Dermis blood vessel endothelial cell (primary cell): ENCODE measurements at regions not wholly inside any gene's neighbourhood (a gene's known extent, or its start where the extent isn't known, plus 50 kb on each side); places are given as distances from the start of the nearest gene placed in this dataset.
"Not testable (repeated sequence)": the region's sequence is repeated elsewhere in the genome, so short reads cannot be mapped to it uniquely, and the experiment has no call there.

Experiments
- DNase-seq: peaks from one replicate; pipeline ENCODE4 v3.0.0; 2010

DNA sequence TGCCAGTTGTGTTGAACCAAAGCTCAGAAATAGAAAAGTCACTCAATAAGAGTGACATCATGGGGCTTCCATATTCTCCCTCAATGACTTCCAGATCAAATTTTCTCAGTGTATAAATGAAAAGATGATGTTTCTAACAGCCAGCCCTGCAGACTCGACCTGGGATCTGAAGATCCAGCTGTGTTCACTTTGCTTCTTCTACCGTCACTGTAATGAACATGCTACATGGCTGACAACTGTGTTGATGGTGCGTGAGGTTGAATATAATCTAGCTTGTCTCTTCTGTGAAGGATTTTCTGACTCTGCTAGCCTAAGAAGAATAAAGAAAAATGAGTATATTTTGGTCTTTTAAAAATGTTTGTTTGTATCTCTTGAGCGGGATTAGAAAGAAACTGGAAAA, 577.8 kb downstream of the ETNK1 start:
- no peak for DNase-seq

DNA sequence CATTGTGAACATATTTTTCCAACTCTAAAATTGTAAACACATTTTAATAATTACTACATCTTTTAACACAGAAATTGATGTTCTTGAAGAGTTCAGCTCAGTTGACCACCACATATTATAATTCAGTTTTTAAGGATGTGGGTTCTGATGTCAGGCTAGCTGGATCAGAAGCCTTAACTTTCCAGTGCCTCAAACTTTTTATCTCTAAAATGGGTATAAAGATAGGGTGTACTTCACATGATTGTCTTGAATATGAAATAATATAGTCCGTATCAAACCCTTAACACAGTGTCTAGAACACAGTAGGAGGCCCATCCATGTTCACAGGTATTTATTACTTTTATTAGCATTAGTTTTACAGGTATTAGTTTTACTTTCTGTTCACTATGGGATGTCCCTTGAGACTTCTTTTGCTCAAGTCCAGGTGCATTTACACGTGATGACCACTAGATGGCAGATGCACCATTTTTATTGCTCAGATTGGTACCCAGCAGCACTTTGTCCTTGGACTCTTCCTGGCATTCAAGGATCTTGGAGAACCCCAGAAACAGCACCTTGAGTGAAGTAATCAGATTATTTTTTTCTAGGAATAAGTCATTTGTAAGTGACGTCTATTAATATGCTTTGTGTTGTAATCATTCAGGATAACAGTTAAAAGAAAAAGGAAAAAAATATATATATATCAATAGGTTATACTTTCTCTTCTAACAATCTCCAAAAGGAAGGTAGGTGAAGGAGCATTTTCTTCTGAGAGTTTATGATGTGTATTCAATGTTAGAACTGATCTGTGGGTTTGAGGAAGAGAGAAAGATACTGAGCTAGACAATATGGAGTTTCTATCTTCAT, 580.2 kb downstream of the ETNK1 start:
- peak; percentile 77 for DNase-seq

DNA sequence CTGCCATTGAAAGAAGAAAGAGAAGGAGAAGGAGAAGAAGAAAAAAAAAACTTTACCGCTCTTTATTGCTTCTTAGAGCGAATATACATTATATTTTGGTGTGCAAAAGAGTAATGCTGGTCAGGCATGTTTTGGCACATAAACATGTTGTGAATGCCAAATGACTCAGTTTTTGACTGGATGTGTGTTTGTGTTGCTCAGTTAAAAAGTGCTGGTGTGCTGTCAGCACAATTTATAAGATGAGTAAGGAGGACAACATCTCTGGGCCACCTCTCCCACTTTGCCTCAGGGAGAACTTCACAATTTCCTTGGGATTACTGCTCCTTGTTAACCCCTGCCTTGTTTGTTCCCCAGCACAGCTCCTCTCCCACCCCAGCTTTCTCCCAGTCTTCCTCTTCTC, 584.8 kb downstream of the ETNK1 start:
- no peak for DNase-seq

- DNase-seq: no peak
Measured at GRCh38 chr12:23210573-23210972, 585.6 kb downstream of the ETNK1 start.

DNA sequence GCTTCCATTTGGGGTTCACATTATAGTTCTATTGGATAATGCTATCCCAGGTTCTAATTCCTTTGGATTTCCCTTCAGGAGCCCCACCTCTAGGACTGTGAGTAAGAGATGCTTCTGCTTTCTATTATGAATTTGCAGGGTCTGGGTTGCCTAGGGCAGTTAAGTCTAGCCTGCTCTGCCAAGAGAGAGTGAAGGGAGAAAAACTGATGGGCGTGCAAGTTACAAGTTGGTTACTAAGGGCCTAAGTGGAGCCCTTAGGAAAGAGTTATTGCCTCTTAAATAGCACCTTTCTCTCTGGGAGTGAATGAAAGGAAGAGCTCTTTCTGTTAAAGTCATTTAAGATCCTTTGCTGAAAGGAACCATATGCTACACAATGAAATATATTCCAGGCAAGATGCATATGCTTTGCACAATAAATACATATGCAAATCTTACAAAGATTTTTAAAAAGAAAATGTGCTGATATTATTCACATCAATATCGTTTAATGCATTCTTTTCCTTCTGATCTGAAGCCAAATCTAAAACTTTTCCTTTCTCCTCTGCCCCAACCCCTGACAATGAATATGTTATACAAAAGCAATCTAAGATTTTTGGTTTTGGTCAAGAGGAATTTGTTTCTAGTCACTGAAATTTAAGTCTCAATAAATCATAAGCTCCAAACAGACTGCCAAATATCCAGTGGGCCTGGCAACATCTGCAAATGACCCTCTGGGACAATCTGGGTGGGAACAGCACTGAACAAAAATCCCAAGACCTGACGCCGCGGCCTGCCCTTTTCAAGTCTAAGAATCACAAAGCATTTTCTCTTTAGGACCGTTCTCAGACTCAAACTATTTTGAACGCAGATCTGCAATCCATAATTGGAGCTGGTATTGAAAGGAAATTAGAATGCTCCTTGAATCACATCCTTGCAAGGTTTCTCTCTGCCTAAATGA, 586.7 kb downstream of the ETNK1 start:
- DNase-seq: no peak

DNA sequence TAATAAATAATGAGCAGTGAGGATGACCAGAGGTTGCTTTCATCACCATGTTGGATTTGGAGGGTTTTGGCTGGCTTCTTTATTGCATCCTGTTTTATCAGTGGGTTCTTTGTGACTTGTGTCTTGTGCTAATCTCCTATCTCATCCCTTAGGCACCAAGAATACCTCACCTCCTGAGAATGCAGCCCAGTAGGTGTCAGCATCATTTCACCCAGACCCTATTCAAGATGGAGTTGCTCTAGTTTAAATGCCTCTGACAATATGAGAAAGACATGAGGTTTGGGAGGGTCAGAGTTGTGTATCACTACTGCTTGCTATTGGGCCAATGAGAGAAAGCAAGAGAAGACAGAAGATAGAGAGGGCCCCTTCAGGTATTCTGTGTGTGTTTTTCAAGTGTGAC, 592.2 kb downstream of the ETNK1 start:
- DNase-seq: no peak

GRCh38 chr12:23217667-23218066, 592.7 kb downstream of the ETNK1 start:
- DNase-seq: no peak

DNA sequence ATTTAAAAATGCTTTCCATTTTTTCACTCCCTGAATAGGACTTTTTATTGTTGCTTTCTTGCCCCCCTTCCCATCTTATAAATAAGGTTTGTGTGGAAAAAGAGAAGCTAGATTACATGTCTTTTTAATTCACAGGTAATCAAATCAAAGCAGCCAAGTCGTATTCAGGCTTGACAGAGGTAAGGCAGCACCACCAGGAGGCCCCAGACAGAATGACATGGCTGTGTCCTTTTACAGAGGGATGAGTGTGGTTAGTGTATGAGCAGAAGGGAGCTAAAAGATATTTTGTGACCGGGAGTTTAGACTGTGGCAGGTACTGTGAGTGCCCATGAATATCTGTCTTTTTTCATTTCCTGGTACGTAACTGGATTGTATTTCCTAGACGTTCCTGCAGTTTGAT, 596.1 kb downstream of the ETNK1 start:
- DNase-seq: no peak

DNA sequence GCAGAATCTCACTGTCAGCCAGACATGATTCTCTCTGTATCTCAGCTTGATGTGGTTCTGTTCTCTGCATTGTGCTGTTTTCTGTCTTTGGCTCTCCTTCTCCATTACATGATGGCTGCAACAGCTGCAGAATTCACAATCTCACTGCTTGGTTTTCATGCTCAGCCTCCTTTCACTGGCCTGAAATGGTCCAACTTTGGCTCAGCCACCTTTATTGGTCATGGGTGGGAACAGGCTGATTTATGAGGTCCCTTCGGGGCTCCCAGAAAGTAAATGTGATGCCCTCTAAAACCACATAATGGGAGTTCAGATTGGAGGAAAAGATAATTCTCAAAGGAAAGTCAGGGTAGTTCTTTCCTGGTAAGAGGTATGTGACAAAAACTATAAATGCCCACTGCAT, 597.0 kb downstream of the ETNK1 start:
- DNase-seq: no peak

- DNase-seq: no peak
Measured at GRCh38 chr12:23222801-23223200, 597.8 kb downstream of the ETNK1 start.

- DNase-seq: no peak
Measured at GRCh38 chr12:23228101-23228500, 603.1 kb downstream of the ETNK1 start.

- no peak for DNase-seq
Measured at GRCh38 chr12:23230899-23231298, 605.9 kb downstream of the ETNK1 start.

DNA sequence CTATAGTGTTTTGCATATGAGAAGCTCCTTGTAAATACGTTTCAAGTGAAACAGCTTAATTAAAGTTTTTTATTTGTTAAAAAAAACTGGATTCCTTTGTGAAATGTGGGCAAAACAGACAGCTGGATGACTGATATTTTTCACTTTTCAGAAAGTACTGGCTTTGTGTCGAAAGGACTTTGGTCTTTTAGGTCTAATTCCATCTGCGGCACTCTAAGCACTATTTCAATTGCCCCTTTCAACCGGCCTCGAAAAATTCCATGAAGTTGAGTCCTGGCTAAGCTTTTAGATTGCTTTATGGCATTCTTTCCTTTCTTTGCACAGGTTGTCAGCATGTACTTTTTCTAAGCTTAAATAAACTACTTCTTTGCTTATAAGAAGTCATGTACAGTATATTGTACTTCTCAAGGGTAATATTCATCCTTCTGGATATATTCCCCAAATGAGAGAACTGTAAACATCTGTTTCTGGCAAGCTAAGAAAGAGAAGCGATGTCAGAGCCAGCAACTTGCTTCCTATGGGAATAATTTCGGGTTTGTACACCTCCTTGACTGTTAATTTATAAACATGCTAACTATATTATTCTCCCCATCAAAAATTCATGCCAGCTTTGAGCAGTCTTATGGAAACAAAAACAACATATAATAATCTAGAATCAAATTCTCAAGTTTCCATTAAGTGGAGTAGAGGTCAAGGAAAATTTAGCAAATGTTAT, 611.3 kb downstream of the ETNK1 start:
- no peak for DNase-seq

DNA sequence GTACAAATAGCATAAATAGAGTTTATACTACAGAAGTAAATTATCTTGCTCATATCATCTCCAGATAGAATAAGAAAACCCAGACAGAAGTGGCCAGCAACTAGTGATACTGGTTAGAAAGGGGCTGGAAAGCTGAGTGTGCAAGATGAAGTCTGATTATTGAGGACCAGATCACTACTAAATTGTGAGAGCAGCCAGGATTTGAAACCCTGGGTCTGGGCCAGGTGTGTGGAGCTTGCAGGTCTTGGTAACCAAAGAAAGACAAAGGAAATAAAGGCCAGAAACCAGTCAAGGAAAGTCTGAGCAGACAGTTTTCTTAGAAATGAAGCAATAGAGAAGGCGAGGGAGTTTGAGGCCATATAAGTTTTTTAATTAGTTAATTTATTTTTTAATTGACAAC, 611.8 kb downstream of the ETNK1 start:
- no peak for DNase-seq

- DNase-seq: no peak
Measured at GRCh38 chr12:23238190-23238589, 613.2 kb downstream of the ETNK1 start.

DNA sequence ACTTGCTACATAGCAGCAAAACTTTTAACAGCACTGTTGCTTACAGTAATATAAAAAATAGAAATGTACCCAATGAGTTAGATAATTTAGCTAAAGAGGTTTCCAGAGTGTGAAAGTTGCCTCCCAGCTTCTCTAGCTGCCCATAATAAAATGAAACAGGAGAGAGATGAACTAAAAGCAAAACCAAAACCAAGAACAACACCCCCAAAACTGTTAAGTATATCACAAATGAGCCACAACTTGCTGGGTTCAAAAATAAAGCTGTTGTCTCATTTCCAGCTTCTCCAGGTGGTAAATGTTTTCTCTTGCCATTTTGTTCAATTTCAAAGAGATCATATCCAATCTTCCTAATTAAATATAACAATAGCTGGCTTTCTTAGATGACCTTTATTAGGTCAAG, 614.0 kb downstream of the ETNK1 start:
- DNase-seq: no peak

GRCh38 chr12:23245186-23245585, 620.2 kb downstream of the ETNK1 start:
- DNase-seq: no peak

DNA sequence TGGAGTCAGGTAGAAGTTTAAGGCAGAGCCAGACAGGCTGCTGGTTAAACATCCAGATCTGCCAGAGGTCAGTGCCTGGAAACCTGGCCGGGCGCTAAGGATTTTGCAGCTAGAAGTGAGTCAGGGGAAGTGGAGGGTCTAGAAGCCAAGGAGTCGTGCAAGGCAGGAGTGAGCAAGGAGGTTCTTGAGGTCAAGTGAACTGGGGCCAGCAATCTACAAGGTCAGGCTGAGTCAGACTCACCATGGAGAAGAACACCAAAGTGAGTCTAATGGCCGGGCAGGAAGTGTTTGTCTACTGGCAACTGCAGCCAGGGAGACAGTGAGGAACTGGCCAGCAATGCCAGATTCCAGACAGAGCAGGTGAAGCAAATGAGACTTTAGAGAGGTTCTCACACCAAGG, 628.2 kb downstream of the ETNK1 start:
- DNase-seq: no peak

DNA sequence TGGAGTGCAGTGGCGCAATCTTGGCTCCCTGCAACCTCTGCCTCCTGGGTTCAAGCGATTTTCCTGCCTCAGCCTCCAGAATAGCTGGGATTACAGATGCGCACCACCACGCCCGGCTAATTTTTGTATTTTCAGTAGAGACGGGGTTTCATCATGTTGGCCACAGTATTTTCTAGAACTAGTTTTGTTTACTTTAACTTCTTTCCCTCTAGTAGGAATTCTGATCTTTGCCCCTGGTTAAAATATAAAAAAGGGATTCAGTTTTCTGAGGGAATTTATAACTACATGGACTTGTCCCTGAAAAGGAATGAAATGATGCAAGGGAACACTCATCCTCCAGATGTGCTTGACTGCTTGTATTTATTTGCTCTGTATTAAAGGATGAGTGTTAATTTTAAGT, 628.9 kb downstream of the ETNK1 start:
- DNase-seq: not testable (repeated sequence)

GRCh38 chr12:23259558-23259957, 634.6 kb downstream of the ETNK1 start:
- DNase-seq: no peak

DNA sequence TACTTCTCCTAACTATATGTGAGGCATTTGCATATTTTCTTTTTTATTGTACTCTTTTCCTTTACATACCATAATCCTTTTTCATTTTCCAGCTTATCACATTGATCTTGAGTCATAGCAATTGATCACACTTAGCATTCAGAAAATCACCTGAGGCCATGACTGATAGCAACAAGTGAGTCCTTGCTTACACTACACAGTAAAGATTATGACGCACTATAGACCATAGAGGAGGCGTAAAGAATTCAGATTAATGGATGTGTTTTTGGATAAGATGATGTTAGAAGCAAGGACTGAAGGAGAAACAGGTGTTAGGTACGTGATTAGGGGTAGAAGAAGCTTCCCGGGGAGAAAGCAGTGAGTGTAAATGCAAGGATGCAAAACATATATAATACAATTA, 637.7 kb downstream of the ETNK1 start:
- no peak for DNase-seq

DNA sequence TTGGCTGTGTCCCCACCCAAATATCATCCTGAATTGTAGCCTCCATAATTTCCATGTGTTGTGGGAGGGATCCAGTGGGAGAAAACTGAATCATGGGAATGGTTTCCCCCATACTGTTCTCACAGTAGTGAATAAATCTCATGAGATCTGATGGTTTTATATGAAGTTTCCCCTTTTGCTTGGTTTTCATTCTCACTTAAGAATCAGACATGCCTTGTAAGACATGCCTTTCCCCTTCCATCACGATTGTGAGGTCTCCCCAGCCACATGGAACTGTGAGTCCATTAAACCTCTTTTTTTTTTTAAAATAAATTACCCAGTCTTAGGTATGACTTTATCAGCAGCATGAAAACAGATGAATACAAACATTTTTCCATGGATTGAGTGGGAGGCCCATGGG, 652.9 kb downstream of the ETNK1 start:
- DNase-seq: no peak

DNA sequence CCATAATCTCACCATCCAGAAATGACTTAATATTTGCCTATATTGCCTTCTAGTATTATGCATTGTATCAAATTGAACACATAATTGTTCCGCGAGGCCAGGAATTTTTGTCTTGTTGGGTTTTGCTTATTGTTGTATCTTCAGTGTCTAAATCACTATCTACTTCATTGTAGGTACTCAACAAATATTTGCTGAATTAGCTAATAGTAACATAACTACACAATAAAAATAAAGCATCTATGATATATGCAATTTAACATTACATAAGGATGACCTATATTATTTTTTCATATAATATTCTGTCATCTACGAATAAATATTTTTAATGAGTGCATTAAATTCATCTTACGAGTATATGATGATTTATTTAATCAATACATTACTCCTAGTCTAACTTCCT, 656.3 kb downstream of the ETNK1 start:
- DNase-seq: no peak
